ENCODE measurements at regions not wholly inside any gene's neighbourhood (a gene's known extent, or its start where the extent isn't known, plus 50 kb on each side); places are given as distances from the start of the nearest gene placed in this dataset.
"Not testable (repeated sequence)": the region's sequence is repeated elsewhere in the genome, so short reads cannot be mapped to it uniquely, and the experiment has no call there.

DNA sequence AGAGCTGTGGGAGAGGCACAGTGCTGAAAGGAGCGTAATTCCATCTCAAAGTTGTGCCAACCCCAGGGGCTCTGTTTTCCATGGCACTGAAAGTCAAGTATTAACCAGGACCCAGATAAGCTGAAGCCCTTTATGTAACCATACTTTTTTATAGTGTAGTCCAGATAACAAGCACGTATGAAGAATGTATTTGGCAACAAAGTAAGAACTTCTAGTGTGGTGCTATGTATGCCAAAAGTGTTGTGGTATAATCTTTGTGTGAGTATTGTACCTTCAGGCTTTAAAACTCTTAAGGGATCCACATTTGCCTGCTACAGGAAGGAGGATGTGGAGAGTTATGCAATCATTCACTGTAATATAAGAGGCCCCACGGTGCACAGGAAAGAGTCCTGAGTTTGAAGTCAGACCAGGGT lies 129.4 kb downstream of the IBTK start:
- no peaks in the 10 kb centered on the region for H3K27me3 ChIP-seq (ENCODE audit: control insufficient read depth, insufficient read depth, low read length)
- DNase-seq, result peak; percentile 36
- no peaks in the 10 kb centered on the region for H3K4me1 ChIP-seq (ENCODE audit: control insufficient read depth, insufficient read depth, low read length)
- 44% methylated on average over 2 of the region's 3 CpGs for WGBS (ENCODE audit: insufficient coverage)
- no peak overlapping the region for H3K27ac ChIP-seq (ENCODE audit: low read length)
- H3K36me3 ChIP-seq (ENCODE audit: control insufficient read depth, insufficient read depth, low read length), result no peaks in the 10 kb centered on the region
- H3K9me3 ChIP-seq (replicated peaks; ENCODE audit: control insufficient read depth, low read depth, low read length), result no peaks in the 10 kb centered on the region
- no peak overlapping the region for H3K4me3 ChIP-seq (ENCODE audit: low read length)

DNA sequence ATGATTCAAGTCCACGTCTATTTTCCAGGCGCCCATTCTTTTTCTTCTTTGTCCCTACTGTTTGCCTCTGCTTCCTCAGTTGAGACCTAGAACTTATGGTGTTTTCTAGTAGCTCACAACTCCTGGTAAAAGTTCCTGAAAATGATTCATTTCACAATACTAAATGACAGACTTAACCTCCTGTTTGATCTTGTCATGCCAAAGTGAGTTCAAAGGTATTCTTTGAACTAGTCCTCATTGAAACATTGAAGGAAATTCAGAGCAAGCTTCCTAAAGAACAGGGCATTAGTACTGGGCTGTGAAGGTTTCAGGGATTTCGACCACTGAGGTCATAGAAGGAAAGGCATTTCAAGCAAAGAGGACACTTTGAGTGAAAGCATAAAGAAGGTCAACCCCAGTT lies 132.8 kb downstream of the IBTK start:
- H3K27me3 ChIP-seq (ENCODE audit: control insufficient read depth, insufficient read depth, low read length), result no peaks in the 10 kb centered on the region
- peaks cover 2% of the 10 kb centered on the region for H3K9me3 ChIP-seq (replicated peaks; ENCODE audit: control insufficient read depth, low read depth, low read length)
- 76% methylated on average over 2 of the region's 3 CpGs for WGBS (ENCODE audit: insufficient coverage)
- no peak for DNase-seq
- no peaks in the 10 kb centered on the region for H3K4me1 ChIP-seq (ENCODE audit: control insufficient read depth, insufficient read depth, low read length)
- no peak overlapping the region for H3K27ac ChIP-seq (ENCODE audit: low read length)
- no peak overlapping the region for H3K4me3 ChIP-seq (ENCODE audit: low read length)
- no peaks in the 10 kb centered on the region for H3K36me3 ChIP-seq (ENCODE audit: control insufficient read depth, insufficient read depth, low read length)

DNA sequence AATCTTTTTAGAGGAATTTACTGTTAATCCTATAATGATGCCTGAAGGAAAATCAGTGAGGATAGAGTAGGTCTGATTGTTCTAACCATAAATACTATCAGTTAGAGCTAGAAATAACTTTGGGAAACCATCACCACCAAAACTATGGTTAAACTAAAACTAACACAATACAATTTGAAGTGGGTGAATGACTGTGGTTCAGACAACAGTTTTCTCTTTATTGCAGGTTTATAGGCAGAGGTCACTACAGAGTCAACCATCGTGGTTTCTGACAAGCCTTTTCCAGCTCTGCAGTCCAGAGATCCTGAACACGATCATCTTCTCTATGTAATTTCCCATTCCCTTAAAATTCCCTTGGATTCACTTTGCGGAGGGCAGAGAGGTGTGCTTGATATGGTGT lies 134.3 kb downstream of the IBTK start:
- H3K27me3 ChIP-seq (ENCODE audit: control insufficient read depth, insufficient read depth, low read length), result no peaks in the 10 kb centered on the region
- H3K4me1 ChIP-seq (ENCODE audit: control insufficient read depth, insufficient read depth, low read length), result no peaks in the 10 kb centered on the region
- no CpG with 5 or more reads among the region's 3 CpGs for WGBS (ENCODE audit: insufficient coverage)
- H3K27ac ChIP-seq (ENCODE audit: low read length), result no peak overlapping the region
- no peak for DNase-seq
- peaks cover 3% of the 10 kb centered on the region for H3K9me3 ChIP-seq (replicated peaks; ENCODE audit: control insufficient read depth, low read depth, low read length)
- no peaks in the 10 kb centered on the region for H3K36me3 ChIP-seq (ENCODE audit: control insufficient read depth, insufficient read depth, low read length)
- H3K4me3 ChIP-seq (ENCODE audit: low read length), result no peak overlapping the region

DNA sequence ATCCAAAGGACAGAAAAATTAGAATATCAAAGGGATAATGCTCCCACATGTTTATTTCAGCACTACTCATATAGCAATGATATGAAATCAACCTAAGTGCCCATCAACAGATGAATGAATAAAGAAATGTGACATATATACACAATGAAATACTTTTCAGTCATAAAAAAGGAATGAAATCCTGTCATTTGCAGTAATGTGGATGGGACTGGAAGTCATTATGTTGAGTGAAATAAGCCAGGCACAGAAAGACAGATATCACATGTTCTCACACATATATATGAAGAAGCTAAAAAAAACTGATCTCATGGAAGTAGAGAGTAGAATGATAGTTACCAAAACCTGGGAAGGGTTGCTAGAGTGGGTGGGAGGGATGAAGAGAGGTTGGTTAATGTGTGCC lies 135.7 kb downstream of the IBTK start:
- H3K4me3 ChIP-seq (ENCODE audit: low read length), result no peak overlapping the region
- no peak overlapping the region for H3K27ac ChIP-seq (ENCODE audit: low read length)
- H3K36me3 ChIP-seq (ENCODE audit: control insufficient read depth, insufficient read depth, low read length), result no peaks in the 10 kb centered on the region
- no peaks in the 10 kb centered on the region for H3K4me1 ChIP-seq (ENCODE audit: control insufficient read depth, insufficient read depth, low read length)
- no peaks in the 10 kb centered on the region for H3K27me3 ChIP-seq (ENCODE audit: control insufficient read depth, insufficient read depth, low read length)
- no peak for DNase-seq
- H3K9me3 ChIP-seq (replicated peaks; ENCODE audit: control insufficient read depth, low read depth, low read length), result peaks cover 3% of the 10 kb centered on the region

DNA sequence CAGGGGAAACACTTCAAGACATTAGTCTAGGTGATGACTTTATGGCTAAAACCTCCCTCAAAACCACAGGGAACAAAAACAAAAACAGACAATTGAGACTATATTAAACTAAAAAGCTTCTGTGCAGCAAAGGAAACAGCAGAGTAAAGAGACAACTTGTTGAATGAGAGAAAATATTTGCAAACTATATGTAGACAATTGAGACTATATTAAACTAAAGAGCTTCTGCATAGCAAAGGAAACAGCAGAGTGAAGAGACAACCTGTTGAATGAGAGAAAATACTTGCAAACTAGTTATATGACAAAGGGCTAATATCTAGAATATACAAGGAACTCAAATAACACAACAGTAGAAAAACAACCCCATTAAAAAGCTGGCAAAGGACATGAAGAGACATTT lies 136.4 kb downstream of the IBTK start:
- Histone ChIP-seq H3K36me3 (ENCODE audit: control insufficient read depth, insufficient read depth, low read length) (no peaks in the 10 kb centered on the region), H3K27me3 (ENCODE audit: control insufficient read depth, insufficient read depth, low read length) (no peaks in the 10 kb centered on the region), H3K27ac (ENCODE audit: low read length) (no peak overlapping the region), H3K4me3 (ENCODE audit: low read length) (no peak overlapping the region), H3K4me1 (ENCODE audit: control insufficient read depth, insufficient read depth, low read length) (no peaks in the 10 kb centered on the region), H3K9me3 (replicated peaks; ENCODE audit: control insufficient read depth, low read depth, low read length) (peaks cover 3% of the 10 kb centered on the region)
- DNase-seq, result no peak

DNA sequence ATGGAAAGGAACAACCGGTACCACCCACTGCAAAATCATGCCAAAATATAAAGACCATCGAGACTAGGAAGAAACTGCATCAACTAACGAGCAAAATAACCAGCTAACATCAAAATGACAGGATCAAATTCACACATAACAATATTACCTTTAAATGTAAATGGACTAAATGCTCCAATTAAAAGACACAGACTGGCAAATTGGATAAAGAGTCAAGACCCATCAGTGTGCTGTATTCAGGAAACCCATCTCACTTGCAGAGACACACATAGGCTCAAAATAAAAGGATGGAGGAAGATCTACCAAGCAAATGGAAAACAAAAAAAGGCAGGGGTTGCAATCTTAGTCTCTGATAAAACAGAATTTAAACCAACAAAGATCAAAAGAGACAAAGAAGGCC lies 144.4 kb downstream of the IBTK start:
- not testable (repeated sequence) for H3K4me1 ChIP-seq (ENCODE audit: control insufficient read depth, insufficient read depth, low read length); H3K4me3 ChIP-seq (ENCODE audit: low read length); H3K27ac ChIP-seq (ENCODE audit: low read length); H3K27me3 ChIP-seq (ENCODE audit: control insufficient read depth, insufficient read depth, low read length); H3K9me3 ChIP-seq (replicated peaks; ENCODE audit: control insufficient read depth, low read depth, low read length); H3K36me3 ChIP-seq (ENCODE audit: control insufficient read depth, insufficient read depth, low read length); DNase-seq
- no CpG with 5 or more reads among the region's 3 CpGs for WGBS (ENCODE audit: insufficient coverage)

DNA sequence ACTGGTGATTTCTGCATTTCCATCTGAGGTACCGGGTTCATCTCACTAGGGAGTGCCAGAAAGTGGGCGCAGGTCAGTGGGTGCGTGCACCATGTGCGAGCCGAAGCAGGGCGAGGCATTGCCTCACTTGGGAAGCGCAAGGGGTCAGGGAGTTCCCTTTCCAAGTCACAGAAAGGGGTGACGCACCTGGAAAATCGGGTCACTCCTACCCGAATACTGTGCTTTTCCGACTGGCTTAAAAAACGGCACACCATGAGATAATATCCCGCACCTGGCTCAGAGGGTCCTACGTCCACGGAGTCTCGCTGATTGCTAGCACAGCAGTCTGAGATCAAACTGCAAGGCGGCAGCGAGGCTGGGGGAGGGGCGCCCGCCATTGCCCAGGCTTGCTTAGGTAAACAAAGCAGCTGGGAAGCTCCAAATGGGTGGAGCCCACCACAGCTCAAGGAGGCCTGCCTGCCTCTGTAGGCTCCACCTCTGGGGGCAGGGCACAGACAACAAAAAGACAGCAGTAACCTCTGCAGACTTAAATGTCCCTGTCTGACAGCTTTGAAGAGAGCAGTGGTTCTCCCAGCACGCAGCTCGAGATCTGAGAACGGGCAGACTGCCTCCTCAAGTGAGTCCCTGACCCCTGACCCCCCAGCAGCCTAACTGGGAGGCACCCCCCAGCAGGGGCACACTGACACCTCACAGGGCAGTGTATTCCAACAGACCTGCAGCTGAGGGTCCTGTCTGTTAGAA lies 146.0 kb downstream of the IBTK start:
- not testable (repeated sequence) for H3K36me3 ChIP-seq (ENCODE audit: control insufficient read depth, insufficient read depth, low read length); H3K9me3 ChIP-seq (replicated peaks; ENCODE audit: control insufficient read depth, low read depth, low read length); DNase-seq; H3K4me1 ChIP-seq (ENCODE audit: control insufficient read depth, insufficient read depth, low read length); H3K27me3 ChIP-seq (ENCODE audit: control insufficient read depth, insufficient read depth, low read length); H3K27ac ChIP-seq (ENCODE audit: low read length); H3K4me3 ChIP-seq (ENCODE audit: low read length)
- WGBS (ENCODE audit: insufficient coverage), result 92% methylated on average over 11 of the region's 23 CpGs

DNA sequence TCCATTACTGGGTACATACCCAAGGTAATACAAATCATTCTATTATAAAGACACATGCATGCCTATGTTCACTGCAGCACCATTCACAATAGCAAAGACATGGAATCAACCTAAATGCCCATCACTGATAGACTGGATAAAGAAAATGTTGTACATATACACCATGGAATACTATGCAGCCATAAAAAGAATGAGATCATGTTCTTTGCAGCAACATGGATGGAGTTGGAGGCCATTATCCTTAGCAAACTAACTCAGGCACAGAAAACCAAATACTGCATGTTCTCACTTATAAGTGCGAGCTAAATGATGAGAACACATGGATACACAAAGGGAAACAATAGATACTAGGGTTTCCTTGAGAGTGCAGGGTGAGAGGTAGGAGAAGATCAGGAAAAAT lies 146.8 kb downstream of the IBTK start:
- whole genome bisulfite sequencing (ENCODE audit: insufficient coverage), result no CpG with 5 or more reads among the region's 1 CpG
- not testable (repeated sequence) for H3K36me3 ChIP-seq (ENCODE audit: control insufficient read depth, insufficient read depth, low read length); H3K4me1 ChIP-seq (ENCODE audit: control insufficient read depth, insufficient read depth, low read length); H3K27ac ChIP-seq (ENCODE audit: low read length); H3K27me3 ChIP-seq (ENCODE audit: control insufficient read depth, insufficient read depth, low read length); H3K4me3 ChIP-seq (ENCODE audit: low read length); H3K9me3 ChIP-seq (replicated peaks; ENCODE audit: control insufficient read depth, low read depth, low read length); DNase-seq

DNA sequence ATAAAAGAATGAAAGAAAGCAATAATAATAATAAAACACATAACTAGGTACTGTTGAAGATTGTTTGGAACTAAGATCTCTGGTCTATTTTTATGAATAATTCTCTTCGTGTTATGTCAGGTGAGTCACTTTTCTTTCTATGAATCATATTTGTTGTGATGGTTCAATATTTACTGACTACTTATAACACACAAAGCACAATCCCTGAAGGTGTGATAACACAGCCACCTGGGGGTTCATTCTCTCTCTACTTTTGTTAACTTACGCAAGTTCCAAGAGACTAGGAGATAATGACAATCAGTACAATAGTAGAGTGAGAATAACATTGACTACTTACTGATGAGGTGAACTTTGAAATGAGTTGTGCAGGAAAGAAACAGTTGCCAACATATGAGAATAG lies 149.9 kb downstream of the IBTK start:
- H3K27me3 ChIP-seq (ENCODE audit: control insufficient read depth, insufficient read depth, low read length), result no peaks in the 10 kb centered on the region
- no peak overlapping the region for H3K27ac ChIP-seq (ENCODE audit: low read length)
- H3K9me3 ChIP-seq (replicated peaks; ENCODE audit: control insufficient read depth, low read depth, low read length), result peaks cover 2% of the 10 kb centered on the region
- no peak for DNase-seq
- H3K4me3 ChIP-seq (ENCODE audit: low read length), result no peak overlapping the region
- H3K4me1 ChIP-seq (ENCODE audit: control insufficient read depth, insufficient read depth, low read length), result no peaks in the 10 kb centered on the region
- no peaks in the 10 kb centered on the region for H3K36me3 ChIP-seq (ENCODE audit: control insufficient read depth, insufficient read depth, low read length)
- WGBS (ENCODE audit: insufficient coverage), result no CpG with 5 or more reads among the region's 2 CpGs

DNA sequence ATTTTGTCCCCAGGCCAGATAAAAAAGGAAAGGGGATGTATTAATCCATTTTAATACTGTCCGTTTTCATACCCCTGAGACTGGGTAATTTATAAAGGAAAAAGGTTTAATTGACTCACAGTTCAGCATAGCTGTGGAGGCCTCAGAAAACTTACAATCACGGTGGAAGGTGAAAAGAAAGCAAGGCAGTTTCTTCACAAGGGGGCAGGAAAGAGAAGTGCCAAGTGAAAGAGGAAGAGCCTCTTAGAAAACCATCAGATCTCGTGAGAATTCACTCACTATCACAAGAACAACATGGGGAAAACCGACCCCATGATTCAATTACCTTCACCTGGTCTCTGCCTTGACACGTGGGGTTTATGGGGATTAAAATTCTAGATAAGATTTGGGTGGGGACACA lies 152.5 kb downstream of the IBTK start:
- Histone ChIP-seq H3K27ac (ENCODE audit: low read length) (no peak overlapping the region), H3K9me3 (replicated peaks; ENCODE audit: control insufficient read depth, low read depth, low read length) (peaks cover 2% of the 10 kb centered on the region), H3K4me3 (ENCODE audit: low read length) (no peak overlapping the region), H3K36me3 (ENCODE audit: control insufficient read depth, insufficient read depth, low read length) (no peaks in the 10 kb centered on the region), H3K4me1 (ENCODE audit: control insufficient read depth, insufficient read depth, low read length) (no peaks in the 10 kb centered on the region), H3K27me3 (ENCODE audit: control insufficient read depth, insufficient read depth, low read length) (no peaks in the 10 kb centered on the region)
- no CpG with 5 or more reads among the region's 5 CpGs for WGBS (ENCODE audit: insufficient coverage)
- DNase-seq, result no peak

DNA sequence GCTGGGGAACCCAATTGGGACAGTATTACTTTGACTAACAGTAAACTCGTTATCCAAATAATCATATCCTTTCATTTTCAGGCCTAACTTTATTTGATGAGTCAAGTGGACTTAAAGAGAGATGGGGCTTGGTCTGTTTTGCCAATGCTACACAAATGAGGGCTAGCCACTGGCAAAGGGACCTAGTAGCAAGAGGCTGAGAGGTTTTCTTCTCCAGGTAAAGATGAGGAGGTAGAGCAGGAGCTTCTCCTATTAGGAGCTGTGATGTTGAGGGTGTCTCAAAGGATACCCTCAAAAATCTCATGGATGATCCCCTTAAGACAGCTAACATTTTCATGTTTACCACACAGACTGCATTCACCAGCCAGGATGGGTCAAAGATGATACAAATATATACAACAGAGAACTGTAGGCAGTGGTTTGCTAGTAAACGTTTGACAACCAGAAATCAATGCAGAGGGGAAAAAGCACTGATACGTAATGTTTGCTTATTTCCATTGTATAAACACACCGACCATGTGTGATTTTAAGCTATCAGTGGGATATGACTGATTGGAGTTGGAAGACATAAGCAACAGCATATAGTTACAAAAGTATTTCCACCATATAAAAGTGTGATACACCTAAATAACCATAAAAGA lies 153.3 kb downstream of the IBTK start:
- H3K4me3 ChIP-seq (ENCODE audit: low read length), result no peak overlapping the region
- no peak for DNase-seq
- no peaks in the 10 kb centered on the region for H3K27me3 ChIP-seq (ENCODE audit: control insufficient read depth, insufficient read depth, low read length)
- no peak overlapping the region for H3K27ac ChIP-seq (ENCODE audit: low read length)
- WGBS (ENCODE audit: insufficient coverage), result no CpG with 5 or more reads among the region's 4 CpGs
- no peaks in the 10 kb centered on the region for H3K36me3 ChIP-seq (ENCODE audit: control insufficient read depth, insufficient read depth, low read length)
- H3K9me3 ChIP-seq (replicated peaks; ENCODE audit: control insufficient read depth, low read depth, low read length), result peaks cover 2% of the 10 kb centered on the region
- no peaks in the 10 kb centered on the region for H3K4me1 ChIP-seq (ENCODE audit: control insufficient read depth, insufficient read depth, low read length)

Measured in muscle of leg (tissue), 3 donors.